ENCODE measurements at regions not wholly inside any gene's neighbourhood (a gene's known extent, or its start where the extent isn't known, plus 50 kb on each side); places are given as distances from the start of the nearest gene placed in this dataset.

- Histone ChIP-seq H3K4me2 (ENCODE audit: insufficient read depth, low read length) (no peak overlapping the region), H2AFZ (ENCODE audit: low read depth, low read length) (no peak overlapping the region), H3K79me2 (ENCODE audit: insufficient read depth, low read length) (no peaks in the 10 kb centered on the region), H3K27me3 (ENCODE audit: insufficient read depth, low read length, poor library complexity) (no peaks in the 10 kb centered on the region), H3K4me3 (ENCODE audit: low read depth in 1 of 2, low read length in 2 of 2) (no peak overlapping the region), H3K36me3 (ENCODE audit: insufficient read depth, low read length) (no peaks in the 10 kb centered on the region), H3K9me3 (ENCODE audit: insufficient read depth, low read length, severe bottlenecking) (no peaks in the 10 kb centered on the region), H3K27ac (ENCODE audit: low read length) (no peak overlapping the region), H3K4me1 (ENCODE audit: insufficient read depth, low read length) (no peaks in the 10 kb centered on the region), H4K20me1 (ENCODE audit: insufficient read depth, low read length) (no peaks in the 10 kb centered on the region), H3K9ac (ENCODE audit: low read depth, low read length) (no peak overlapping the region)
- ATAC-seq (ENCODE audit: insufficient read depth, low read depth) (no peak), DNase-seq (no peak)
- TF ChIP-seq CTCF (IDR thresholded peaks at IDR 0.05; ENCODE audit: borderline replicate concordance, extremely low read depth, low read length, poor library complexity, severe bottlenecking) (no peak), EZH2 (IDR thresholded peaks at IDR 0.05; ENCODE audit: borderline replicate concordance, low read depth, low read length, severe bottlenecking) (no peak)
These were observed 219.0 kb downstream of the NUF2 start for GRCh38 chr1:163540727-163541126.

GRCh38 chr1:163544441-163544840, 222.7 kb downstream of the NUF2 start:
- TF ChIP-seq CTCF (IDR thresholded peaks at IDR 0.05; ENCODE audit: borderline replicate concordance, extremely low read depth, low read length, poor library complexity, severe bottlenecking) (no peak), EZH2 (IDR thresholded peaks at IDR 0.05; ENCODE audit: borderline replicate concordance, low read depth, low read length, severe bottlenecking) (no peak)
- H3K27ac ChIP-seq (ENCODE audit: low read length), result no peak overlapping the region
- H3K4me3 ChIP-seq (ENCODE audit: low read depth in 1 of 2, low read length in 2 of 2), result no peak overlapping the region
- H3K9me3 ChIP-seq (ENCODE audit: insufficient read depth, low read length, severe bottlenecking), result no peaks in the 10 kb centered on the region
- H3K9ac ChIP-seq (ENCODE audit: low read depth, low read length), result no peak overlapping the region
- H3K4me2 ChIP-seq (ENCODE audit: insufficient read depth, low read length), result no peak overlapping the region
- no peaks in the 10 kb centered on the region for H4K20me1 ChIP-seq (ENCODE audit: insufficient read depth, low read length)
- ATAC-seq (ENCODE audit: insufficient read depth, low read depth) (no peak), DNase-seq (no peak)
- no peak overlapping the region for H2AFZ ChIP-seq (ENCODE audit: low read depth, low read length)
- H3K27me3 ChIP-seq (ENCODE audit: insufficient read depth, low read length, poor library complexity), result no peaks in the 10 kb centered on the region
- no peaks in the 10 kb centered on the region for H3K79me2 ChIP-seq (ENCODE audit: insufficient read depth, low read length)
- H3K4me1 ChIP-seq (ENCODE audit: insufficient read depth, low read length), result no peaks in the 10 kb centered on the region
- no peaks in the 10 kb centered on the region for H3K36me3 ChIP-seq (ENCODE audit: insufficient read depth, low read length)

GRCh38 chr1:163558162-163558561, 236.4 kb downstream of the NUF2 start:
- Histone ChIP-seq H3K9ac (ENCODE audit: low read depth, low read length) (no peak overlapping the region), H2AFZ (ENCODE audit: low read depth, low read length) (no peak overlapping the region), H3K9me3 (ENCODE audit: insufficient read depth, low read length, severe bottlenecking) (peaks cover 4% of the 10 kb centered on the region), H3K4me3 (ENCODE audit: low read depth in 1 of 2, low read length in 2 of 2) (no peak overlapping the region), H4K20me1 (ENCODE audit: insufficient read depth, low read length) (no peaks in the 10 kb centered on the region), H3K36me3 (ENCODE audit: insufficient read depth, low read length) (no peaks in the 10 kb centered on the region), H3K27me3 (ENCODE audit: insufficient read depth, low read length, poor library complexity) (no peaks in the 10 kb centered on the region), H3K27ac (ENCODE audit: low read length) (no peak overlapping the region), H3K4me1 (ENCODE audit: insufficient read depth, low read length) (no peaks in the 10 kb centered on the region), H3K4me2 (ENCODE audit: insufficient read depth, low read length) (no peak overlapping the region), H3K79me2 (ENCODE audit: insufficient read depth, low read length) (no peaks in the 10 kb centered on the region)
- DNase-seq (no peak), ATAC-seq (ENCODE audit: insufficient read depth, low read depth) (no peak)
- no peak for TF ChIP-seq EZH2 (IDR thresholded peaks at IDR 0.05; ENCODE audit: borderline replicate concordance, low read depth, low read length, severe bottlenecking)
- TF ChIP-seq CTCF (IDR thresholded peaks at IDR 0.05; ENCODE audit: borderline replicate concordance, extremely low read depth, low read length, poor library complexity, severe bottlenecking), result no peak
